GM12878 (cell line): ENCODE measurements at regions not wholly inside any gene's neighbourhood (a gene's known extent, or its start where the extent isn't known, plus 50 kb on each side); places are given as distances from the start of the nearest gene placed in this dataset.

Source experiments
- ATAC-seq: fragments of 200-7000 bp; cut with Tn5 transposase; 3 replicates; pipeline ENCODE4 v1.9.1; 2020; ENCODE audit warnings: mild to moderate bottlenecking, moderate library complexity
- BruUV-seq: library from RNA; stranded (reverse); fragments of 400-500 nt; replicated peaks from 2 replicates; lab custom pipeline; 2021; lab: Mats Ljungman, UMichigan
- CTCF ChIA-PET: fragments of 300-600 bp; sonication (Branson Sonifier 250); formaldehyde crosslinking; extraction: SDS; loops from one replicate; lab custom pipeline; 2021; ENCODE audit warnings: inconsistent platforms; lab: Yijun Ruan, JAX
- POLR2A ChIA-PET: fragments of 350-600 bp; formaldehyde crosslinking; extraction: SDS; loops from one replicate; lab custom pipeline; 2021; ENCODE audit warnings: inconsistent platforms; lab: Charles Lee
- RAD21 ChIA-PET: fragments of 300-600 bp; sonication (Branson Sonifier 250); formaldehyde crosslinking; loops from one replicate; lab custom pipeline; 2023; ENCODE audit warnings: antibody characterized with exemption; ENCODE audit not compliant: unreplicated experiment; lab: Charles Lee
- SMC1A ChIA-PET: fragments of 300-600 bp; sonication (Branson Sonifier 250); formaldehyde crosslinking; loops from one replicate; lab custom pipeline; 2023; ENCODE audit not compliant: unreplicated experiment, uncharacterized antibody; lab: Charles Lee
- DNase-seq: peaks from one replicate; pipeline ENCODE4 v3.0.0-alpha.2; 2011; ENCODE audit warnings: low read depth, low spot score
- FAIRE-seq: peaks from 3 replicates; lab custom pipeline; 2011; peaks lifted over from hg19 to GRCh38; lab: Jason Lieb, UNC
- H2AFZ ChIP-seq: 2 replicates; pipeline ENCODE4 v1.6.0; 2011; ENCODE audit warnings: low read depth, low read length, control low read depth; ENCODE audit not compliant: control insufficient read depth
- H3K27ac ChIP-seq: 2 replicates; pipeline ENCODE4 v1.5.1; 2011; ENCODE audit warnings: control low read depth; ENCODE audit not compliant: control insufficient read depth, insufficient read depth
- H3K27me3 ChIP-seq, 2 experiments: replicated peaks in 1 of 2; 2 replicates each; pipeline versions ENCODE4 v1.6.0 to v1.6.1; 2011; ENCODE audit warnings: low read length in 1 of 2; ENCODE audit not compliant: control insufficient read depth in 2 of 2, insufficient read depth in 2 of 2
- H3K36me3 ChIP-seq, 2 experiments: 2 replicates each; pipeline ENCODE4 v1.5.1; 2011; ENCODE audit warnings: low read length in 1 of 2; ENCODE audit not compliant: control insufficient read depth in 2 of 2, insufficient read depth in 2 of 2
- H3K4me1 ChIP-seq: 2 replicates; pipeline ENCODE4 v1.6.1; 2011; ENCODE audit warnings: mild to moderate bottlenecking, low read length, moderate library complexity, mixed read lengths; ENCODE audit not compliant: control insufficient read depth, insufficient read depth
- H3K4me2 ChIP-seq: 2 replicates; pipeline ENCODE4 v1.6.0; 2011; ENCODE audit warnings: control low read depth; ENCODE audit not compliant: control insufficient read depth, insufficient read depth
- H3K4me3 ChIP-seq: fragments of 200-600 bp; sonication (generic); 2 replicates; pipeline ENCODE4 v1.5.1; 2016
- H3K79me2 ChIP-seq: 2 replicates; pipeline ENCODE4 v1.6.0; 2011; ENCODE audit warnings: low read length; ENCODE audit not compliant: control insufficient read depth, insufficient read depth
- H3K9ac ChIP-seq: 2 replicates; pipeline ENCODE4 v1.8.0; 2011; ENCODE audit warnings: low read length, control low read depth, mixed read lengths; ENCODE audit not compliant: control insufficient read depth, insufficient read depth
- H3K9me3 ChIP-seq: replicated peaks from 3 replicates; pipeline ENCODE4 v1.5.1; 2011; ENCODE audit warnings: mild to moderate bottlenecking, low read length; ENCODE audit not compliant: control insufficient read depth, insufficient read depth
- H4K20me1 ChIP-seq: 2 replicates; pipeline ENCODE4 v1.6.0; 2011; ENCODE audit not compliant: control insufficient read depth, insufficient read depth
- EGR1 ChIP-seq, 2 experiments: IDR thresholded peaks; 1 replicate in 1 of 2; 2 replicates in 1 of 2; pipeline ENCODE4 v1.6.1; 2011 to 2012; ENCODE audit warnings: low read depth in 2 of 2, low read length in 2 of 2, borderline replicate concordance in 1 of 2, mild to moderate bottlenecking in 1 of 2, moderate library complexity in 1 of 2
- NR2F1 ChIP-seq: fragments of 450-650 bp; conservative IDR thresholded peaks from 2 replicates; pipeline ENCODE4 v1.6.1; 2017; ENCODE audit warnings: mild to moderate bottlenecking
- PAX5 ChIP-seq: IDR thresholded peaks from 2 replicates; pipeline ENCODE4 v1.6.1; 2011; ENCODE audit warnings: low read depth, low read length, borderline replicate concordance
- RFX5 ChIP-seq: IDR thresholded peaks from 2 replicates; pipeline ENCODE4 v1.6.1; 2011; ENCODE audit warnings: low read depth, low read length, improper control_type of control experiment
- RUNX3 ChIP-seq: IDR thresholded peaks from 2 replicates; pipeline ENCODE4 v1.6.1; 2012; ENCODE audit warnings: low read length, inconsistent platforms
- WGBS: methylation state at CpG from one replicate; pipeline ENCODE4 v1.1.6; 2016; ENCODE audit warnings: low lambda C conversion rate; ENCODE audit not compliant: insufficient replicate concordance, insufficient coverage; ENCODE audit errors: missing lambda C conversion rate; 5-methylcytosine and 5-hydroxymethylcytosine counted together
- in situ Hi-C: fragments of 300-500 bp; cut with MboI; formaldehyde crosslinking; loops from 9 replicates; pipeline ENCODE4 v1.14.3; 2018; ENCODE audit warnings: mixed read lengths
- intact Hi-C: fragments of 100-400 bp; cut with micrococcal nuclease; formaldehyde crosslinking; loops from one replicate; pipeline ENCODE4 v1.14.2; 2022; ENCODE audit not compliant: unreplicated experiment
- TF ChIP-seq, protein P1 (sequence below): fragments of 450-650 bp; formaldehyde crosslinking; IDR thresholded peaks from 2 replicates; pipeline ENCODE4 v1.5.0; 2022; ENCODE audit warnings: mild to moderate bottlenecking, missing genetic modification characterization
- TF ChIP-seq, protein P2 (sequence below): IDR thresholded peaks from 2 replicates; pipeline ENCODE4 v1.6.1; 2011; ENCODE audit warnings: mild to moderate bottlenecking, low read depth, low read length, moderate library complexity; ENCODE audit not compliant: insufficient replicate concordance
- TF ChIP-seq, protein P3 (sequence below): fragments of 450-650 bp; IDR thresholded peaks from 2 replicates; pipeline ENCODE4 v1.6.1; 2017; ENCODE audit warnings: mild to moderate bottlenecking, moderate library complexity
- TF ChIP-seq, protein P4 (sequence below): fragments of 450-650 bp; IDR thresholded peaks from 2 replicates; pipeline ENCODE4 v1.6.1; 2016; ENCODE audit warnings: mild to moderate bottlenecking

DNA sequence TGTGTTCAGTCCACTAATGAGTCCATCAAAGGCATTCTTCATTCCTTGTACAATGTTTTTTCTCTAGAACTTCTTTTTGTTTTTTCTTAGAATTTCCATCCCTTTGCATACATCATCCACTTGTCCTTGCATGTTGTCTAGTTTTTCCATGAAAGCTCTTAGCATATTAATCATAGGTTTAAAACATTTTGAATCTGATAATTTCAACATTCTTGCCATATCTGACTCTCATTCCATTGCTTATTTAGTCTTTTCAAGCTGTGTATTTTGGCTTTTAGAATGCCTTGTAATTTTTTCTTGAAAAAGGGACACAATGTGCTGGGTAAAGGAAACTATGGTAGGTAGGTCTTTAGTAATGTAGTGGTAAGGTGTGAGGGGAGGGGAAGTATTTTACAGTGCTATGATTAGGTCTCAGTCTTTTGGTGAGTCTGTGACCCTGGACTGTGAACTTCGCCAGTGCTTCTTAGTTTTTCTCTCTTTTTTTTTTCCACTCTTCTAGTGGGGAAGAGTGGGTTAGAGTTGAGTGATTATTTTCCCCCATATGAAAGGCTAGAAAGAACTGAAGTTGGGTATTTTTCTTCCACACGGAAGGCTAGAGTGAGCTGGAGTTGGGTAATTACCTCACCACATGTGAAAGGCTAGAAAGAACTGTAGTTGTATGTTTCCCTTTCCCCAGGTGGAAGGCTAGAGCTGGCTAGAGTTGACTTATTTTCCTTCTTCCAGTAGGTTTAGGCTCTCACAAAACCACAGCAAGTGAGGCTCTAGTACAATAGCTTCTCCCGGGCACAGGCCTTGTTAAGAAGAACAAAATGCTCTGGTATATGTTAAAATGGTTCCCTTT lies 172.1 kb downstream of the SNX18 start:
- ChIA-PET CTCF (no interaction called here), SMC1A (no interaction called here)
- TF ChIP-seq, protein P1, sequence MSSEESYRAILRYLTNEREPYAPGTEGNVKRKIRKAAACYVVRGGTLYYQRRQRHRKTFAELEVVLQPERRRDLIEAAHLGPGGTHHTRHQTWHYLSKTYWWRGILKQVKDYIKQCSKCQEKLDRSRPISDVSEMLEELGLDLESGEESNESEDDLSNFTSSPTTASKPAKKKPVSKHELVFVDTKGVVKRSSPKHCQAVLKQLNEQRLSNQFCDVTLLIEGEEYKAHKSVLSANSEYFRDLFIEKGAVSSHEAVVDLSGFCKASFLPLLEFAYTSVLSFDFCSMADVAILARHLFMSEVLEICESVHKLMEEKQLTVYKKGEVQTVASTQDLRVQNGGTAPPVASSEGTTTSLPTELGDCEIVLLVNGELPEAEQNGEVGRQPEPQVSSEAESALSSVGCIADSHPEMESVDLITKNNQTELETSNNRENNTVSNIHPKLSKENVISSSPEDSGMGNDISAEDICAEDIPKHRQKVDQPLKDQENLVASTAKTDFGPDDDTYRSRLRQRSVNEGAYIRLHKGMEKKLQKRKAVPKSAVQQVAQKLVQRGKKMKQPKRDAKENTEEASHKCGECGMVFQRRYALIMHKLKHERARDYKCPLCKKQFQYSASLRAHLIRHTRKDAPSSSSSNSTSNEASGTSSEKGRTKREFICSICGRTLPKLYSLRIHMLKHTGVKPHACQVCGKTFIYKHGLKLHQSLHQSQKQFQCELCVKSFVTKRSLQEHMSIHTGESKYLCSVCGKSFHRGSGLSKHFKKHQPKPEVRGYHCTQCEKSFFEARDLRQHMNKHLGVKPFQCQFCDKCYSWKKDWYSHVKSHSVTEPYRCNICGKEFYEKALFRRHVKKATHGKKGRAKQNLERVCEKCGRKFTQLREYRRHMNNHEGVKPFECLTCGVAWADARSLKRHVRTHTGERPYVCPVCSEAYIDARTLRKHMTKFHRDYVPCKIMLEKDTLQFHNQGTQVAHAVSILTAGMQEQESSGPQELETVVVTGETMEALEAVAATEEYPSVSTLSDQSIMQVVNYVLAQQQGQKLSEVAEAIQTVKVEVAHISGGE (CRISPR knock-in tag) = no peak
- TF ChIP-seq, protein P2, sequence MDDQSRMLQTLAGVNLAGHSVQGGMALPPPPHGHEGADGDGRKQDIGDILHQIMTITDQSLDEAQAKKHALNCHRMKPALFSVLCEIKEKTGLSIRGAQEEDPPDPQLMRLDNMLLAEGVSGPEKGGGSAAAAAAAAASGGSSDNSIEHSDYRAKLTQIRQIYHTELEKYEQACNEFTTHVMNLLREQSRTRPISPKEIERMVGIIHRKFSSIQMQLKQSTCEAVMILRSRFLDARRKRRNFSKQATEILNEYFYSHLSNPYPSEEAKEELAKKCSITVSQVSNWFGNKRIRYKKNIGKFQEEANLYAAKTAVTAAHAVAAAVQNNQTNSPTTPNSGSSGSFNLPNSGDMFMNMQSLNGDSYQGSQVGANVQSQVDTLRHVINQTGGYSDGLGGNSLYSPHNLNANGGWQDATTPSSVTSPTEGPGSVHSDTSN = no peak
- TF ChIP-seq EGR1 (IDR thresholded peaks at IDR 0.05; ENCODE audit: borderline replicate concordance in 1 of 2, low read depth in 2 of 2, low read length in 2 of 2) (no peak), RUNX3 (peak; percentile 50; the same call in 1 of the 2 replicates), NR2F1 (no peak), RFX5 (no peak), PAX5 (no peak)
- TF ChIP-seq, protein P3, sequence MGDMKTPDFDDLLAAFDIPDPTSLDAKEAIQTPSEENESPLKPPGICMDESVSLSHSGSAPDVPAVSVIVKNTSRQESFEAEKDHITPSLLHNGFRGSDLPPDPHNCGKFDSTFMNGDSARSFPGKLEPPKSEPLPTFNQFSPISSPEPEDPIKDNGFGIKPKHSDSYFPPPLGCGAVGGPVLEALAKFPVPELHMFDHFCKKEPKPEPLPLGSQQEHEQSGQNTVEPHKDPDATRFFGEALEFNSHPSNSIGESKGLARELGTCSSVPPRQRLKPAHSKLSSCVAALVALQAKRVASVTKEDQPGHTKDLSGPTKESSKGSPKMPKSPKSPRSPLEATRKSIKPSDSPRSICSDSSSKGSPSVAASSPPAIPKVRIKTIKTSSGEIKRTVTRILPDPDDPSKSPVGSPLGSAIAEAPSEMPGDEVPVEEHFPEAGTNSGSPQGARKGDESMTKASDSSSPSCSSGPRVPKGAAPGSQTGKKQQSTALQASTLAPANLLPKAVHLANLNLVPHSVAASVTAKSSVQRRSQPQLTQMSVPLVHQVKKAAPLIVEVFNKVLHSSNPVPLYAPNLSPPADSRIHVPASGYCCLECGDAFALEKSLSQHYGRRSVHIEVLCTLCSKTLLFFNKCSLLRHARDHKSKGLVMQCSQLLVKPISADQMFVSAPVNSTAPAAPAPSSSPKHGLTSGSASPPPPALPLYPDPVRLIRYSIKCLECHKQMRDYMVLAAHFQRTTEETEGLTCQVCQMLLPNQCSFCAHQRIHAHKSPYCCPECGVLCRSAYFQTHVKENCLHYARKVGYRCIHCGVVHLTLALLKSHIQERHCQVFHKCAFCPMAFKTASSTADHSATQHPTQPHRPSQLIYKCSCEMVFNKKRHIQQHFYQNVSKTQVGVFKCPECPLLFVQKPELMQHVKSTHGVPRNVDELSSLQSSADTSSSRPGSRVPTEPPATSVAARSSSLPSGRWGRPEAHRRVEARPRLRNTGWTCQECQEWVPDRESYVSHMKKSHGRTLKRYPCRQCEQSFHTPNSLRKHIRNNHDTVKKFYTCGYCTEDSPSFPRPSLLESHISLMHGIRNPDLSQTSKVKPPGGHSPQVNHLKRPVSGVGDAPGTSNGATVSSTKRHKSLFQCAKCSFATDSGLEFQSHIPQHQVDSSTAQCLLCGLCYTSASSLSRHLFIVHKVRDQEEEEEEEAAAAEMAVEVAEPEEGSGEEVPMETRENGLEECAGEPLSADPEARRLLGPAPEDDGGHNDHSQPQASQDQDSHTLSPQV = no peak
- TF ChIP-seq, protein P4, sequence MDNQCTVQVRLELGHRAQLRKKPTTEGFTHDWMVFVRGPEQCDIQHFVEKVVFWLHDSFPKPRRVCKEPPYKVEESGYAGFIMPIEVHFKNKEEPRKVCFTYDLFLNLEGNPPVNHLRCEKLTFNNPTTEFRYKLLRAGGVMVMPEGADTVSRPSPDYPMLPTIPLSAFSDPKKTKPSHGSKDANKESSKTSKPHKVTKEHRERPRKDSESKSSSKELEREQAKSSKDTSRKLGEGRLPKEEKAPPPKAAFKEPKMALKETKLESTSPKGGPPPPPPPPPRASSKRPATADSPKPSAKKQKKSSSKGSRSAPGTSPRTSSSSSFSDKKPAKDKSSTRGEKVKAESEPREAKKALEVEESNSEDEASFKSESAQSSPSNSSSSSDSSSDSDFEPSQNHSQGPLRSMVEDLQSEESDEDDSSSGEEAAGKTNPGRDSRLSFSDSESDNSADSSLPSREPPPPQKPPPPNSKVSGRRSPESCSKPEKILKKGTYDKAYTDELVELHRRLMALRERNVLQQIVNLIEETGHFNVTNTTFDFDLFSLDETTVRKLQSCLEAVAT = no peak

More for the DNA sequence above, 172.1 kb downstream of the SNX18 start:
- FAIRE-seq (no peak), ATAC-seq (no peak), DNase-seq (no peak)
- no peaks in the 10 kb centered on the region for H4K20me1 ChIP-seq
- H3K9ac ChIP-seq = no peak overlapping the region
- H3K4me1 ChIP-seq = peaks cover 13% of the 10 kb centered on the region
- H2AFZ ChIP-seq = no peak overlapping the region
- POLR2A ChIA-PET = no interaction called here
- H3K27me3 ChIP-seq = no peaks in the 10 kb centered on the region
- no peak overlapping the region for H3K27ac ChIP-seq
- H3K36me3 ChIP-seq = no peaks in the 10 kb centered on the region
- in situ Hi-C loops = no loop called here
- RAD21 ChIA-PET = no interaction called here
- H3K9me3 ChIP-seq = no peaks in the 10 kb centered on the region; the same call in 2 of the 3 replicates
- H3K4me3 ChIP-seq = no peak overlapping the region
- H3K79me2 ChIP-seq = no peaks in the 10 kb centered on the region
- 55% methylated on average over 3 of the region's 3 CpGs for WGBS
- intact Hi-C loops = no loop called here
- H3K4me2 ChIP-seq = no peak overlapping the region
- no TSS peak for BruUV-seq
